ENCODE measurements at regions not wholly inside any gene's neighbourhood (a gene's known extent, or its start where the extent isn't known, plus 50 kb on each side); places are given as distances from the start of the nearest gene placed in this dataset.

DNA sequence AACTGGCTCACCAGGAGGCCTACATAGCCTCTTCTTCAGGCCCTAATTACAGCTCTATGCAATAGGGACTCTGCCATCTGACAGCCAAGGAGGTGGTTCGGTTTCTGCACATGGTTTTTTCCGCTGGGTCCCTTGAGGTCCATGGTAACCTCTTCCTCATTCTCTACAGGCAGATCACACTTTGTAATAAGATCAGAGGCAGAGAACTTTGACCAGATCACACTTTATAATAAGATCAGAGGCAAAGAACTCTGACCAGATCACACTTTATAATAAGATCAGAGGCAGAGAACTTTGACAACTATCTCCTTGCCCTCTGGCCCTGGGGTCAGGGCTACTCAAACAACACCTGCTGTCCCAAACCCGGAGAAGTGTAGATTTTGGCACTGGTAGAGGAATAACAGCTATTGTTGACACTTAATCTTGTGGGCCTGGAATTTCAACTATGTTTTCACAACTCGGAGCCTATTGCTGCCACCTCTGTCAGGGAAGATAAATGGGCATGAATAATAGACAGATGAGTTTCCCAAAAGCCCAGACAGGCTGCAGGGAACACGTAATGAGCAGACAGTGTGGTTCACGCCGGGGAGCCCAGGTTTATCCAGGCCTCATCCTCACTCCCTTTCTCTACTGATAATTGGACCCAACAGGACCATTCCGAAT lies 246.1 kb downstream of the UQCRFS1 start:
- Mint-ChIP-seq H3K9me3 (no peaks in the 10 kb centered on the region), H3K27ac (no peak overlapping the region), H3K4me1 (peaks cover 11% of the 10 kb centered on the region; the same call in 1 of the 2 replicates), H3K36me3 (no peaks in the 10 kb centered on the region), H3K4me3 (no peak overlapping the region), H3K27me3 (ENCODE audit: low read depth) (no peaks in the 10 kb centered on the region)
- ChIA-PET CTCF (interaction anchor here (1.6 kb wide), 1 partner anchor 11 kb away, joined by 4 read pairs; no protein-coding TSS in a partner anchor), POLR2A (no interaction called here)
- DNase-seq (ENCODE audit: low spot score) (no peak), ATAC-seq (no peak)
- TF ChIP-seq FOXP1 (CRISPR knock-in tag; IDR thresholded peaks at IDR 0.05; ENCODE audit: borderline replicate concordance) = no peak
- TF ChIP-seq, protein P1, sequence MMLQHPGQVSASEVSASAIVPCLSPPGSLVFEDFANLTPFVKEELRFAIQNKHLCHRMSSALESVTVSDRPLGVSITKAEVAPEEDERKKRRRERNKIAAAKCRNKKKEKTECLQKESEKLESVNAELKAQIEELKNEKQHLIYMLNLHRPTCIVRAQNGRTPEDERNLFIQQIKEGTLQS (CRISPR knock-in tag; conservative IDR thresholded peaks at IDR 0.05) = no peak
- no peak for TF ChIP-seq ZNF671 (CRISPR knock-in tag; IDR thresholded peaks at IDR 0.05)
- TF ChIP-seq NFYB (CRISPR knock-in tag; conservative IDR thresholded peaks at IDR 0.05; ENCODE audit: low read depth) = no peak
- TF ChIP-seq GABPB1 (CRISPR knock-in tag; IDR thresholded peaks at IDR 0.05) = no peak
- TF ChIP-seq ZNF416 (CRISPR knock-in tag; IDR thresholded peaks at IDR 0.05) = no peak
- no peak for TF ChIP-seq NR2C2 (CRISPR knock-in tag; IDR thresholded peaks at IDR 0.05)
- TF ChIP-seq GTF2I (CRISPR knock-in tag; conservative IDR thresholded peaks at IDR 0.05) = no peak
- no peak for TF ChIP-seq ZNF396 (CRISPR knock-in tag; IDR thresholded peaks at IDR 0.05; ENCODE audit: borderline replicate concordance)
- TF ChIP-seq IRF2 (CRISPR knock-in tag; IDR thresholded peaks at IDR 0.05; ENCODE audit: borderline replicate concordance, low read depth) = no peak

DNA sequence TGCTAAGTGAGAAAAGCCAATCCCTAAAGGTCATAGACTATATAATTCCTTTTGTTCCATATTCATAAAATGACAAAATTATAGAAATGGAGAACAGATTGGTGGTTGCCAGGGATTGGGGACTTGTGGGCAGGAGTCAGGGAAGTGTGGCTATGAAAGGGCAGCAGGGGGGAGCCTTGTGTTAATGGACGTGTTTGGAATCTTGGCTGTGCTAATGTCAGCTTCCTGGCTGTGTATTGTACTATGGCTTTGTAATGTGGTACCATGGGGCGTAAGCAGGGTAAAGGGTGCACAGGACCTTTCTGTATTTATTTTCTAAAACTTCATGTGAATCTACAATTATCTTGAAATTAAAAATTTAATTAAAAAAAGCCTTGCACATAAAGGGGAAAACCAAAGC lies 248.5 kb downstream of the UQCRFS1 start:
- H3K36me3 Mint-ChIP-seq = no peaks in the 10 kb centered on the region
- H3K9me3 Mint-ChIP-seq = no peaks in the 10 kb centered on the region
- H3K4me3 Mint-ChIP-seq = no peak overlapping the region
- ChIA-PET CTCF (no interaction called here), POLR2A (no interaction called here)
- ATAC-seq = no peak
- no peak overlapping the region for H3K27ac Mint-ChIP-seq
- H3K27me3 Mint-ChIP-seq (ENCODE audit: low read depth) = no peaks in the 10 kb centered on the region
- DNase-seq (ENCODE audit: low spot score) = no peak
- H3K4me1 Mint-ChIP-seq = peaks cover 5% of the 10 kb centered on the region; the same call in 1 of the 2 replicates
- TF ChIP-seq ZNF532 (CRISPR knock-in tag; IDR thresholded peaks at IDR 0.05; ENCODE audit: borderline replicate concordance) (no peak), ARID4B (CRISPR knock-in tag; IDR thresholded peaks at IDR 0.05; ENCODE audit: borderline replicate concordance) (no peak), ZNF232 (CRISPR knock-in tag; IDR thresholded peaks at IDR 0.05) (no peak), TP53 (CRISPR knock-in tag; IDR thresholded peaks at IDR 0.05) (no peak), FOXJ3 (CRISPR knock-in tag; IDR thresholded peaks at IDR 0.05; ENCODE audit: borderline replicate concordance) (no peak), CREB1 (CRISPR knock-in tag; IDR thresholded peaks at IDR 0.05) (no peak), ZNF671 (CRISPR knock-in tag; IDR thresholded peaks at IDR 0.05) (no peak), NR2C2 (CRISPR knock-in tag; IDR thresholded peaks at IDR 0.05) (no peak), ESRRA (CRISPR knock-in tag; IDR thresholded peaks at IDR 0.05; ENCODE audit: borderline replicate concordance) (no peak), FOXP4 (CRISPR knock-in tag; IDR thresholded peaks at IDR 0.05) (no peak), IRF2 (CRISPR knock-in tag; IDR thresholded peaks at IDR 0.05; ENCODE audit: borderline replicate concordance, low read depth) (no peak)
- TF ChIP-seq, protein P2, sequence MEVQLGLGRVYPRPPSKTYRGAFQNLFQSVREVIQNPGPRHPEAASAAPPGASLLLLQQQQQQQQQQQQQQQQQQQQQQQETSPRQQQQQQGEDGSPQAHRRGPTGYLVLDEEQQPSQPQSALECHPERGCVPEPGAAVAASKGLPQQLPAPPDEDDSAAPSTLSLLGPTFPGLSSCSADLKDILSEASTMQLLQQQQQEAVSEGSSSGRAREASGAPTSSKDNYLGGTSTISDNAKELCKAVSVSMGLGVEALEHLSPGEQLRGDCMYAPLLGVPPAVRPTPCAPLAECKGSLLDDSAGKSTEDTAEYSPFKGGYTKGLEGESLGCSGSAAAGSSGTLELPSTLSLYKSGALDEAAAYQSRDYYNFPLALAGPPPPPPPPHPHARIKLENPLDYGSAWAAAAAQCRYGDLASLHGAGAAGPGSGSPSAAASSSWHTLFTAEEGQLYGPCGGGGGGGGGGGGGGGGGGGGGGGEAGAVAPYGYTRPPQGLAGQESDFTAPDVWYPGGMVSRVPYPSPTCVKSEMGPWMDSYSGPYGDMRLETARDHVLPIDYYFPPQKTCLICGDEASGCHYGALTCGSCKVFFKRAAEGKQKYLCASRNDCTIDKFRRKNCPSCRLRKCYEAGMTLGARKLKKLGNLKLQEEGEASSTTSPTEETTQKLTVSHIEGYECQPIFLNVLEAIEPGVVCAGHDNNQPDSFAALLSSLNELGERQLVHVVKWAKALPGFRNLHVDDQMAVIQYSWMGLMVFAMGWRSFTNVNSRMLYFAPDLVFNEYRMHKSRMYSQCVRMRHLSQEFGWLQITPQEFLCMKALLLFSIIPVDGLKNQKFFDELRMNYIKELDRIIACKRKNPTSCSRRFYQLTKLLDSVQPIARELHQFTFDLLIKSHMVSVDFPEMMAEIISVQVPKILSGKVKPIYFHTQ (CRISPR knock-in tag; IDR thresholded peaks at IDR 0.05) = no peak
- TF ChIP-seq, protein P3, sequence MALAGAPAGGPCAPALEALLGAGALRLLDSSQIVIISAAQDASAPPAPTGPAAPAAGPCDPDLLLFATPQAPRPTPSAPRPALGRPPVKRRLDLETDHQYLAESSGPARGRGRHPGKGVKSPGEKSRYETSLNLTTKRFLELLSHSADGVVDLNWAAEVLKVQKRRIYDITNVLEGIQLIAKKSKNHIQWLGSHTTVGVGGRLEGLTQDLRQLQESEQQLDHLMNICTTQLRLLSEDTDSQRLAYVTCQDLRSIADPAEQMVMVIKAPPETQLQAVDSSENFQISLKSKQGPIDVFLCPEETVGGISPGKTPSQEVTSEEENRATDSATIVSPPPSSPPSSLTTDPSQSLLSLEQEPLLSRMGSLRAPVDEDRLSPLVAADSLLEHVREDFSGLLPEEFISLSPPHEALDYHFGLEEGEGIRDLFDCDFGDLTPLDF (CRISPR knock-in tag; IDR thresholded peaks at IDR 0.05) = no peak

Measured in WTC11 (cell line).